Neural progenitor cell (in vitro differentiated cells): ENCODE measurements at regions not wholly inside any gene's neighbourhood (a gene's known extent, or its start where the extent isn't known, plus 50 kb on each side); places are given as distances from the start of the nearest gene placed in this dataset.
"Not testable (repeated sequence)": the region's sequence is repeated elsewhere in the genome, so short reads cannot be mapped to it uniquely, and the experiment has no call there.

ENCODE experiments used
- DNase-seq: peaks from one replicate; pipeline ENCODE4 v3.0.0-alpha.2; 2016; ENCODE audit warnings: low spot score
- H2AFZ ChIP-seq: fragments of 200-600 bp; sonication (generic); replicated peaks from 2 replicates; pipeline ENCODE4 v1.6.1; 2016; ENCODE audit warnings: antibody characterized with exemption
- H3F3A ChIP-seq: fragments of 200-600 bp; sonication (generic); 2 replicates; pipeline ENCODE4 v1.6.1; 2016; ENCODE audit warnings: antibody characterized with exemption, low read depth
- H3K27ac ChIP-seq: fragments of 200-600 bp; sonication (generic); 2 replicates; pipeline ENCODE4 v1.5.1; 2016; ENCODE audit warnings: mild to moderate bottlenecking
- H3K27me3 ChIP-seq: fragments of 200-600 bp; sonication (generic); 2 replicates; pipeline ENCODE4 v1.6.1; 2016; ENCODE audit warnings: mild to moderate bottlenecking, moderate library complexity
- H3K36me3 ChIP-seq: fragments of 200-600 bp; sonication (generic); 2 replicates; pipeline ENCODE4 v1.5.1; 2016
- H3K4me1 ChIP-seq: fragments of 200-600 bp; sonication (generic); 2 replicates; pipeline ENCODE4 v1.6.1; 2016; ENCODE audit warnings: mixed run types
- H3K4me2 ChIP-seq: fragments of 200-600 bp; sonication (generic); 2 replicates; pipeline ENCODE4 v1.6.1; 2016
- H3K4me3 ChIP-seq: fragments of 200-600 bp; sonication (generic); 2 replicates; pipeline ENCODE4 v1.5.1; 2016
- H3K79me2 ChIP-seq: fragments of 200-600 bp; sonication (generic); 2 replicates; pipeline ENCODE4 v1.6.1; 2016; ENCODE audit warnings: low read depth
- H3K9ac ChIP-seq: fragments of 200-600 bp; sonication (generic); 2 replicates; pipeline ENCODE4 v1.6.1; 2016
- H3K9me3 ChIP-seq: fragments of 200-600 bp; sonication (generic); 2 replicates; pipeline ENCODE4 v1.5.1; 2016; ENCODE audit warnings: low read depth
- H4K20me1 ChIP-seq: fragments of 200-600 bp; sonication (generic); 2 replicates; pipeline ENCODE4 v1.6.1; 2016; ENCODE audit warnings: low read depth
- H3K27ac Mint-ChIP-seq: 3 replicates; pipeline ENCODE4 v1.8.0; 2021; ENCODE audit warnings: mixed read lengths
- H3K27me3 Mint-ChIP-seq: 2 replicates; pipeline ENCODE4 v1.8.0; 2022; ENCODE audit warnings: low read depth, mild to moderate bottlenecking, inconsistent platforms, moderate library complexity, mixed read lengths; ENCODE audit not compliant: insufficient read depth
- H3K36me3 Mint-ChIP-seq: 3 replicates; pipeline ENCODE4 v1.8.0; 2021; ENCODE audit warnings: mixed read lengths
- H3K4me1 Mint-ChIP-seq: 3 replicates; pipeline ENCODE4 v1.8.0; 2021; ENCODE audit warnings: mixed read lengths
- H3K4me3 Mint-ChIP-seq: 3 replicates; pipeline ENCODE4 v1.8.0; 2021; ENCODE audit warnings: mild to moderate bottlenecking, moderate library complexity, mixed read lengths
- H3K9me3 Mint-ChIP-seq: 3 replicates; pipeline ENCODE4 v1.8.0; 2020; ENCODE audit warnings: mixed read lengths
- EZH2 ChIP-seq: fragments of 200-600 bp; sonication (generic); IDR thresholded peaks from 2 replicates; pipeline ENCODE4 v1.6.1; 2017; ENCODE audit warnings: antibody characterized with exemption, mild to moderate bottlenecking, moderate library complexity
- EZH2phosphoT487 ChIP-seq: fragments of 200-600 bp; sonication (generic); IDR thresholded peaks from 2 replicates; pipeline ENCODE4 v1.6.1; 2017; ENCODE audit warnings: antibody characterized with exemption
- TF ChIP-seq, protein P1 (sequence below): fragments of 200-600 bp; sonication (generic); IDR thresholded peaks from 2 replicates; pipeline ENCODE4 v1.5.1; 2017; ENCODE audit warnings: antibody characterized with exemption, mild to moderate bottlenecking

DNA sequence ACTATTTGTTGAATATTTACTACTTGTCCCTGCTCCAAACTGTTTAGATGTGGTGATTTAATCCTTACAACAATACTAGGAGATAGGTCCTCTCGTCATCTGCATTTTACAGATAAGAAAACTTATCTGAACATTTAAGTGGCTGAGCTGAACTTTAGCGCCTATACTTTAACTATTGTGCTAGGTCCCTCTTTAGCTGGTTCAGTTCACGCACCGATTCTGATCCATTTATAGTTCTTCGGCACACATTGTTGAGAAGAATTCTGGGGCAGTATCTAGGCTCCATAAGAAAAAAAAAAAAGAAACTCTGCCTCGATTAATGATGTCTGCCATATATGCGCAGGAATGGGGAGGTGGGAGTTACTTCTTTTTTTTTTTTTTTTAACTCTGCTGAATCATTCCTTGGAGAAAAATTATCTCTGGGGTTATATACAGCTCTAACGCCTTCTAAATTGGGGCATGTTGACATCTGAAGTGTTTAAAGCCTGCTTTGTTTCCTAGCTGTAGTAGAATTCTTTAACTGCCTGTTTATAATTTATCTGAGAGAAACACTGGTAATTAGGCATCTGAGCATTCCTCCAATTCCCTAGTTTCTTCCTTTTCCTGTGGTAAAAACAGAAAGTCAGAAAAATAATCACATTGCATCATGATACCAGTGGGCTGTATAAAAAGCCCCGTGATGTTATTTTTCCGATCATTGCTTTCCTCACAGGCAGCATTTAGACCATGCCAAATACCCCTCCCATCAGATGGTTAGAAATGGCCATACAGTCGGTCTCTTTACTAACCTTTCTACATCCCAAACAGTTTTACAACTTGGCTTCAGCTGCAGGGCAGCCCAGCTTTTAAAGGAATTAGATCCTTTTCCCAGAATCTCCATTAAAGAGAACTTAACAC is 98.5 kb upstream of the KDM7A start:
- Mint-ChIP-seq H3K27ac (no peak overlapping the region), H3K27me3 (peaks cover 3% of the 10 kb centered on the region), H3K4me1 (no peaks in the 10 kb centered on the region), H3K4me3 (no peak overlapping the region), H3K9me3 (no peaks in the 10 kb centered on the region), H3K36me3 (no peaks in the 10 kb centered on the region)
- no peaks in the 10 kb centered on the region for H3K36me3 ChIP-seq
- no peak overlapping the region for H3K4me2 ChIP-seq
- no peaks in the 10 kb centered on the region for H4K20me1 ChIP-seq
- no peak overlapping the region for H3K4me3 ChIP-seq
- no peaks in the 10 kb centered on the region for H3K27me3 ChIP-seq
- no peak for TF ChIP-seq EZH2phosphoT487
- no peak for TF ChIP-seq EZH2
- TF ChIP-seq, protein P1, sequence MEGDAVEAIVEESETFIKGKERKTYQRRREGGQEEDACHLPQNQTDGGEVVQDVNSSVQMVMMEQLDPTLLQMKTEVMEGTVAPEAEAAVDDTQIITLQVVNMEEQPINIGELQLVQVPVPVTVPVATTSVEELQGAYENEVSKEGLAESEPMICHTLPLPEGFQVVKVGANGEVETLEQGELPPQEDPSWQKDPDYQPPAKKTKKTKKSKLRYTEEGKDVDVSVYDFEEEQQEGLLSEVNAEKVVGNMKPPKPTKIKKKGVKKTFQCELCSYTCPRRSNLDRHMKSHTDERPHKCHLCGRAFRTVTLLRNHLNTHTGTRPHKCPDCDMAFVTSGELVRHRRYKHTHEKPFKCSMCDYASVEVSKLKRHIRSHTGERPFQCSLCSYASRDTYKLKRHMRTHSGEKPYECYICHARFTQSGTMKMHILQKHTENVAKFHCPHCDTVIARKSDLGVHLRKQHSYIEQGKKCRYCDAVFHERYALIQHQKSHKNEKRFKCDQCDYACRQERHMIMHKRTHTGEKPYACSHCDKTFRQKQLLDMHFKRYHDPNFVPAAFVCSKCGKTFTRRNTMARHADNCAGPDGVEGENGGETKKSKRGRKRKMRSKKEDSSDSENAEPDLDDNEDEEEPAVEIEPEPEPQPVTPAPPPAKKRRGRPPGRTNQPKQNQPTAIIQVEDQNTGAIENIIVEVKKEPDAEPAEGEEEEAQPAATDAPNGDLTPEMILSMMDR: no peak
- no peaks in the 10 kb centered on the region for H3F3A ChIP-seq
- H3K9ac ChIP-seq: no peak overlapping the region
- H2AFZ ChIP-seq: peak overlapping the region; percentile 63
- no peaks in the 10 kb centered on the region for H3K9me3 ChIP-seq
- H3K79me2 ChIP-seq: no peaks in the 10 kb centered on the region
- no peak overlapping the region for H3K27ac ChIP-seq
- no peaks in the 10 kb centered on the region for H3K4me1 ChIP-seq
- DNase-seq: no peak

DNA sequence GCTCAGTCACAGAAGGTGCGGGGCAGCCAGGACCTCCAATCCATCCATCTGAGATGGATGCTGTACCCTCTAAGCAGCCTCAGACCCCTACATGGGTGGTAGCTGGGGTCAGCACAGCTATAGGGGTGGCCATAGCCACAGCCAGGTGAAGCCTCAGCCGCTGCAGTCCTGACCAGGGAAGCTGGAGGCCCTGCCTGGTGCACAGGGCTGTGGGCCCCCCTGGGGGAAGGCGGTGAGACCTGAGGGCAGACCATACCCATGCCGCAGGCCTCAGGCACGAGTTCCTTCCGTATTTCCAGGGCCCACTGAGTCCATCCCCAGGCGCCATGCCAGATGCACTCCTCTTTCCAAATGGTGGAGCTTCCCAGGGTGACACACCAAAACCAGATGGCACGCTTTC is 96.6 kb upstream of the KDM7A start:
- no peak overlapping the region for H2AFZ ChIP-seq
- H3K36me3 ChIP-seq: no peaks in the 10 kb centered on the region
- H3K4me3 ChIP-seq: no peak overlapping the region
- Mint-ChIP-seq H3K9me3 (no peaks in the 10 kb centered on the region), H3K36me3 (no peaks in the 10 kb centered on the region), H3K27ac (no peak overlapping the region), H3K4me1 (no peaks in the 10 kb centered on the region), H3K4me3 (no peak overlapping the region), H3K27me3 (no peaks in the 10 kb centered on the region)
- TF ChIP-seq, protein P1: no peak
- TF ChIP-seq EZH2 (no peak), EZH2phosphoT487 (no peak)
- no peaks in the 10 kb centered on the region for H3K9me3 ChIP-seq
- no peak overlapping the region for H3K4me2 ChIP-seq
- no peak overlapping the region for H3K9ac ChIP-seq
- no peak for DNase-seq
- H3K4me1 ChIP-seq: no peaks in the 10 kb centered on the region
- H3K27me3 ChIP-seq: no peaks in the 10 kb centered on the region
- no peaks in the 10 kb centered on the region for H4K20me1 ChIP-seq
- H3K27ac ChIP-seq: no peak overlapping the region
- no peaks in the 10 kb centered on the region for H3F3A ChIP-seq
- no peaks in the 10 kb centered on the region for H3K79me2 ChIP-seq

DNA sequence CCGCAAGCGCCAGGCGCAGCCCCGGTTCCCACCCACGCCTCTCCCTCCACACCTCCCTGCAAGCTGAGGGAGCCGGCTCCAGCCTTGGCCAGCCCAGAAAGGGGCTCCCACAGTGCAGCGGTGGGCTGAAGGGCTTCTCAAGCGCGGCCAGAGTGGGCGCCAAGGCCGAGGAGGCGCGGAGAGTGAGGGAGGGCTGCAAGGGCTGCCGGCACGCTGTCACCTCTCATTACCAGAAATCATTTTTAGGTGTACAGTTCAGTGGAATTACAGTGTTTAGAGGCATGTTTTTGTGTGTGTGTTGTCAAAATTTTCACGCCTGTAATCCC is 94.8 kb upstream of the KDM7A start:
- H3K9ac ChIP-seq, H3K79me2 ChIP-seq, H2AFZ ChIP-seq, H3K36me3 ChIP-seq, H3K9me3 ChIP-seq, H3K4me3 Mint-ChIP-seq, H3K36me3 Mint-ChIP-seq, H3K4me3 ChIP-seq, DNase-seq, H3K9me3 Mint-ChIP-seq, H3K27me3 ChIP-seq, H3K4me1 ChIP-seq, H3K27ac ChIP-seq, H3K4me1 Mint-ChIP-seq, H3K4me2 ChIP-seq, H3F3A ChIP-seq, H4K20me1 ChIP-seq, H3K27me3 Mint-ChIP-seq, H3K27ac Mint-ChIP-seq: not testable (repeated sequence)

DNA sequence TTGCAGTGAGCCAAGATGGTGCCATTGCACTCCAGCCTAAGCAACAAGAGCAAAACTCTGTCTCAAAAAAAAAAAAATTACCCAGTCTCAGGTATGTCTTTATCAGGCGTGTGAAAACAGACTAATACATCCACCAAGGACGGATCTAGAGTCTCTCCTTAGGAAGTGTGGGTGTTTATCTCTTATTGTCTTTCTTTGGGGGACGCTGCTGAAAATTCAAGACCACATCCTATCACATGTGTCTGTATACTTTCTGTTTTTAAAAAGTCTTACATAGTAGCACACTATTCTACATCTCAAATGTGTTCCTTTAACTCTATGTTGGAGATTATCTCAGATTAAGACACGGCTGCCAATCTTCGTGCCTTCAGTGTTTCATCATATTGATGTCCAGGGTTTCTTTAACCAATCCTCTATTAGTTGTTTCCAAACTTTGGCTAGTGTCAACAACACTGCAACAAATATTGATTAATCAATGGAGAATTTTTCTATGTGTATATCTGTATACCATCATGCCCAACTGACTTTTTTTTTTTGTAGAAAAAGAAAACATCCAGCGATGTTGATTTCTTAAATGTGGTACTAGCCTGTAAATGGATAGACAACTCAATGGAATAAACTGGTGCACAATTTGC is 92.3 kb upstream of the KDM7A start:
- H3K9me3 Mint-ChIP-seq: no peaks in the 10 kb centered on the region
- no peak overlapping the region for H3K4me2 ChIP-seq
- no peak for DNase-seq
- no peak overlapping the region for H2AFZ ChIP-seq
- no peaks in the 10 kb centered on the region for H3K9me3 ChIP-seq
- H3K27ac Mint-ChIP-seq: no peak overlapping the region
- H3K9ac ChIP-seq: no peak overlapping the region
- H4K20me1 ChIP-seq: no peaks in the 10 kb centered on the region
- TF ChIP-seq EZH2phosphoT487 (no peak), EZH2 (no peak)
- TF ChIP-seq, protein P1: no peak
- H3K36me3 ChIP-seq: no peaks in the 10 kb centered on the region
- no peaks in the 10 kb centered on the region for H3K27me3 Mint-ChIP-seq
- no peak overlapping the region for H3K4me3 Mint-ChIP-seq
- H3K36me3 Mint-ChIP-seq: no peaks in the 10 kb centered on the region
- H3K4me1 Mint-ChIP-seq: no peaks in the 10 kb centered on the region
- H3F3A ChIP-seq: no peaks in the 10 kb centered on the region
- no peak overlapping the region for H3K4me3 ChIP-seq
- no peak overlapping the region for H3K27ac ChIP-seq
- H3K4me1 ChIP-seq: no peaks in the 10 kb centered on the region
- no peaks in the 10 kb centered on the region for H3K27me3 ChIP-seq
- no peaks in the 10 kb centered on the region for H3K79me2 ChIP-seq
